ENCODE measurements at regions not wholly inside any gene's neighbourhood (a gene's known extent, or its start where the extent isn't known, plus 50 kb on each side); places are given as distances from the start of the nearest gene placed in this dataset.

DNA sequence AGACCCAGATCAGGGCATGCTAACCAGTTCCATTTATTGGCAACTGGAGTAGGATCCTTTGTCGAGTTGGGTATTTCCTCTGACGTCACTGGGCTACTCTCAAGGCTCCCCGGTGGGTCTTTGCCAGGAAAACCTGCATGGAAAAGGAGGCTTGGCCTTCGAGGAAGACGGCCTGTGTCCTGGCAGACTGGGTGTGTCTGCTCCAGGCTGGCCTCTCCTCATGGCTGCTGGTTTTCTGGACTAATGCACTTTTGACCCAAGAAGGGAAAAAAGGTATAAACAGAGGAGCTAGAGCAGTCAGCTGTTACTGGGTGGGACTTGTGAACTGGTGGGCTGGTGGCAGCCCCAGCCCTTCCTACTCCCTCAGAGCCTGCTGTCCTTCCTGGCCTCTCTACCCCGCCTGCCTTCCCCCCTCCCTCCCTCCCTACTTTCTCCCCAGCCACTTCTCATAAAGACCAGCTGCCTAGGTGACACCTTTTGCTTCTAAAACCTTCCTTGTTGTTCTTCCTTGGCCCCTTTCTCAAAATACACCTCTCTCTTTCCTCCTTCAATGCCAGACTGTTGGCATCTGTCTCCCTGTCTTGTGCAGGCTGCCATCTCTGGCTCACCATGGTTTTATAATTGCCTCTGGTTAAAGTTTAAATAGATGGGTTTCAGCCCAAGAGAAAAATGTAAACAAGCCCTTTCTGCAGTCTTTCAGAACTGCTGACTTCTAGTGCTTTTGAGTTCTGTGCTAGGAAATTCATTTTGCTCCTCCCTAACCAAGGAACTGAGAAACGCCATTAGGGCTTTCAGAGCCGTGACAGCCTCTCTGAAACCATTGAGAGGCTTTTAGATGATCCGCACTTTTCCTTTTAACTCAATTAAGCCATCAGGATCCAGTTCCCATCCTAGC, 101.8 kb upstream of the MKLN1 start:
- TF ChIP-seq, protein P1, sequence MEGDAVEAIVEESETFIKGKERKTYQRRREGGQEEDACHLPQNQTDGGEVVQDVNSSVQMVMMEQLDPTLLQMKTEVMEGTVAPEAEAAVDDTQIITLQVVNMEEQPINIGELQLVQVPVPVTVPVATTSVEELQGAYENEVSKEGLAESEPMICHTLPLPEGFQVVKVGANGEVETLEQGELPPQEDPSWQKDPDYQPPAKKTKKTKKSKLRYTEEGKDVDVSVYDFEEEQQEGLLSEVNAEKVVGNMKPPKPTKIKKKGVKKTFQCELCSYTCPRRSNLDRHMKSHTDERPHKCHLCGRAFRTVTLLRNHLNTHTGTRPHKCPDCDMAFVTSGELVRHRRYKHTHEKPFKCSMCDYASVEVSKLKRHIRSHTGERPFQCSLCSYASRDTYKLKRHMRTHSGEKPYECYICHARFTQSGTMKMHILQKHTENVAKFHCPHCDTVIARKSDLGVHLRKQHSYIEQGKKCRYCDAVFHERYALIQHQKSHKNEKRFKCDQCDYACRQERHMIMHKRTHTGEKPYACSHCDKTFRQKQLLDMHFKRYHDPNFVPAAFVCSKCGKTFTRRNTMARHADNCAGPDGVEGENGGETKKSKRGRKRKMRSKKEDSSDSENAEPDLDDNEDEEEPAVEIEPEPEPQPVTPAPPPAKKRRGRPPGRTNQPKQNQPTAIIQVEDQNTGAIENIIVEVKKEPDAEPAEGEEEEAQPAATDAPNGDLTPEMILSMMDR (IDR thresholded peaks at IDR 0.05): no peak
- H3K27ac ChIP-seq: peak overlapping the region; percentile 72
- DNase-seq (peak; percentile 74), ATAC-seq (peak; percentile 77)
- no peaks in the 10 kb centered on the region for H3K36me3 ChIP-seq
- no peaks in the 10 kb centered on the region for H3K4me1 ChIP-seq
- no peaks in the 10 kb centered on the region for H3K9me3 ChIP-seq
- H3K27me3 ChIP-seq: no peaks in the 10 kb centered on the region
- no peak overlapping the region for H3K4me3 ChIP-seq
- intact Hi-C loops (cut with DNase I): no loop called here

DNA sequence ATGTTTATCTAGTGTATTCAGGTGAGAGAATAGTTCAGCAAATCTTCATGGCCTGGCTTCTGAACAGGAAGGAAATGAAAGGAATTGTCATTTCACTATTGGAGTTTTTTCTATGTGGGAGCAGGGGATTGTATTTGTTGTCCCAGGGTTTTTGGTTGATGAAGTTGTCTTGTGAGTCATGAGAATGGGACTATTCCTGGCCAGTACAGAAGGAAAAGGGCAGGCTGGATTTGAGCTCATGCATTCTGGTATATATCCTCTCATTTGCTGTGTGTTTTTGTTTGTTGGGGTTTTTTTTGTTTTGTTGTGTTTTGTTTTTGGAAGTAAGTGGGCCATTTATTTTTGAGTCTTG, 101.2 kb upstream of the MKLN1 start:
- ATAC-seq: no peak
- H3K9me3 ChIP-seq: no peaks in the 10 kb centered on the region
- H3K4me1 ChIP-seq: no peaks in the 10 kb centered on the region
- no peak for DNase-seq
- TF ChIP-seq, protein P1 (IDR thresholded peaks at IDR 0.05): no peak
- no peaks in the 10 kb centered on the region for H3K36me3 ChIP-seq
- intact Hi-C loops (cut with DNase I): no loop called here
- H3K27me3 ChIP-seq: no peaks in the 10 kb centered on the region
- peak overlapping the region; percentile 72 for H3K27ac ChIP-seq
- no peak overlapping the region for H3K4me3 ChIP-seq

DNA sequence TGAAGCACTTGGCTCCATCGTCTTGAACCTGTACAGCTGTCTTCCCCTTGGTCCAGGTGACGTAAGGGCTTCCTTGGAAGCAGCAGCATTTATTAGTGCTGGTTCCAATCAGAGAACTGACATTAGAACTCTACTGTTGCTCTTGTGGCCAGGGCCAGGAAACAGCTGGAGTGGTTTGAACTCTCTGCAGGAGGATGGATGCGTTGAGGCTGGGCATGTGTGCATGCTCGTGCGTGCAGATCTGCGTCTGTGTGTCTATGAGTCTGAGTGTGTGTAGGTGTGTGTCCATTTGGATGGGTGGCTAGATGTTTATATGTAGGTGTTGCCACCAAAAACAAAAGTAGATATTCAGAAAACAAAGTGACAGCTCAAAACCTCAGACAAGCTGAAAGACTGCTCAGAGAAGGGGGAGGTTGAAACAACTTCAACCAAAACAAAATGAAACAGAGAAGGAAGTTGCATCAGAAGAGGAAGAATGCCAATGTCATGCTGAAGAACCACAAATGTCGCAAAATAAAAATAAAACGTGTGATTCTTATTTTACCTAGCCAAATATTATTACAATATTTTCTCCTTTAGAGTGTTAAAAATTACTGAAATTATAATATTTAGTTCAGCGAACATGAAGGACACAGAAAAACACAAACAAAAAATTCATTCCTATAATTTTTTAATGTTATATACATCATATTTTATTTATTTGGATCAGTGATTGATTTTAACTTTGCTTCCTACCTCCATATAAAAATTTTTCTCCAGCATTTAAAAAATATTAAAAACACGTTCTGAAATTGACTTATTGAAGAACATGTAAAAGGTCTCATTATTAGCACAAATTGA, 96.1 kb upstream of the MKLN1 start:
- peak; percentile 69 for ATAC-seq
- Histone ChIP-seq H3K27me3 (no peaks in the 10 kb centered on the region), H3K9me3 (no peaks in the 10 kb centered on the region), H3K27ac (peak overlapping the region; percentile 38), H3K4me3 (peak overlapping the region; percentile 27), H3K36me3 (no peaks in the 10 kb centered on the region), H3K4me1 (peaks cover 8% of the 10 kb centered on the region)
- intact Hi-C loops (cut with DNase I): no loop called here
- TF ChIP-seq, protein P1 (IDR thresholded peaks at IDR 0.05): no peak
- no peak for DNase-seq

DNA sequence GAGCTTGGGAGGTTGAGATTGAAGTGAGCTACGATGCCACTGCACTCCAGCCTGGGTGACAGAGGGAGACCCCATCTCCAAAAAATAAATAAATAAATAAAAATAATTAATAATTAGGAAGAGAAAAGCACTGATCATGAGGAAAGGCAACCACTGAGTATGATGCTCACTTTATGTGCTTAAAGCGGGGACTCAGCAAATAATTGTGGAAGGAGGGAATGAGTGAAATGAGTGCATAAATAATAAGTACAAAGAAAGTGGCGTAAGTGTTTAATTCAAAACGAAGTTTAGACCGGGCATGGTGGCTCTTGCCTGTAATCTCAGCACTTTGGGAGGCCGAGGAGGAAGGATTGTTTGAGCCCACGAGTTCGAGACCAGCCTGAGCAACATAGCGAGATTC, 94.9 kb upstream of the MKLN1 start:
- H3K4me3 ChIP-seq: no peak overlapping the region
- no peak overlapping the region for H3K27ac ChIP-seq
- no peaks in the 10 kb centered on the region for H3K9me3 ChIP-seq
- ATAC-seq (no peak), DNase-seq (no peak)
- no peaks in the 10 kb centered on the region for H3K27me3 ChIP-seq
- intact Hi-C loops (cut with DNase I): no loop called here
- H3K36me3 ChIP-seq: no peaks in the 10 kb centered on the region
- peaks cover 8% of the 10 kb centered on the region for H3K4me1 ChIP-seq
- TF ChIP-seq, protein P1 (IDR thresholded peaks at IDR 0.05): no peak

DNA sequence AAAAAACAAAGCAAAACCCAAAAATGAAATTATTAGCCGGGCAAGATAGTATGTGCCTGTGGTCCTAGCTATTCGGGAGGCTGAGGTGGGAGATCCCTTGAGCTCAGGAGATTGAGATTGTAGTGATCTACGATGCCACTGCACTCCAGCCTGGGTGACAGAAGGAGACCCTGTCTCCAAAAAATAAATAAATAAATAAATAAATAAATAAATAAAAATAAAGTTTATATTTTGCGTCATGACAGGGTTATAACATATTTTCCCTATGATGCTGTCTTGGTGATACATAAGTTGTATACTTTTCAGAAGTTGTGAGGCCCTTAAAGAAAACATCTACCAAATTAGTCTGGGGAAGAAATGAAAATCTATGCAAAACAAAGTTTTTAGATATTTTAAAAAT, 94.5 kb upstream of the MKLN1 start:
- no peak overlapping the region for H3K4me3 ChIP-seq
- no peak for DNase-seq
- TF ChIP-seq, protein P1 (IDR thresholded peaks at IDR 0.05): no peak
- ATAC-seq: no peak
- no peaks in the 10 kb centered on the region for H3K27me3 ChIP-seq
- intact Hi-C loops (cut with DNase I): no loop called here
- H3K4me1 ChIP-seq: peaks cover 8% of the 10 kb centered on the region
- no peaks in the 10 kb centered on the region for H3K9me3 ChIP-seq
- no peak overlapping the region for H3K27ac ChIP-seq
- no peaks in the 10 kb centered on the region for H3K36me3 ChIP-seq
